ENCODE measurements at regions not wholly inside any gene's neighbourhood (a gene's known extent, or its start where the extent isn't known, plus 50 kb on each side); places are given as distances from the start of the nearest gene placed in this dataset.
A peak's percentile ranks its signal among the peaks of the same experiment; 100 is the strongest.

DNA sequence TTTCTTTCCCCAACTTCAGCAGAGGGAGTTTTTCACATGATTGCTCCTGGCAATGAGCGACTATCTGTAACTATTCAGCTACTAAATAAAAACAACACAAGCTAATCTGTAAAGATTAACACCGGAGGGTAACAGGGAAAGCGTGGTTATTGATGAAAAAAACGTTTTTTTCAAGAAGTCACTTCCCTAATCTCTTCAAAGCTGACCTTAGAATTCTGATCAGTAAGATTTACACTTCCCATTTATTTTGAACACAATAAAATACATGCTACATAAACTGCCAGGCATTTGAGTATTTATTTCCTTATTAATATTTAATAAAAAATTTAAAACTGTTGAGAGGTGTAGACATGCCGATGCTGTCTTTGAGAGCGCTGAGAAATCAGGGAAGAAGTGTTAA, 207.4 kb upstream of the HDAC4 start:
- Mint-ChIP-seq H3K9me3 (no peaks in the 10 kb centered on the region), H3K27me3 (peaks cover 3 to 16% of the 10 kb centered on the region in 2 donors), H3K4me1 (peaks cover 29 to 39% (median 30%) of the 10 kb centered on the region in 3 donors), H3K4me3 (no peak overlapping the region), H3K27ac (no peak overlapping the region), H3K36me3 (no peaks in the 10 kb centered on the region)
- Histone ChIP-seq H3K9me3 (ENCODE audit: low read length) (no peaks in the 10 kb centered on the region), H3K36me3 (ENCODE audit: insufficient read depth, low read length) (no peaks in the 10 kb centered on the region), H3K27me3 (ENCODE audit: insufficient read depth, low read length, poor library complexity, severe bottlenecking) (no peaks in the 10 kb centered on the region), H3K27ac (ENCODE audit: low read depth, low read length) (no peak overlapping the region), H3K4me1 (ENCODE audit: insufficient read depth, low read length) (peaks cover 10% of the 10 kb centered on the region), H3K4me3 (ENCODE audit: low read length) (no peak overlapping the region)
- ChIA-PET POLR2A (no interaction called here), CTCF (interaction anchor here (0.6 kb wide), 1 partner anchor 1148 kb away, joined by 3 read pairs; no protein-coding TSS in a partner anchor)
- DNase-seq = no peak

DNA sequence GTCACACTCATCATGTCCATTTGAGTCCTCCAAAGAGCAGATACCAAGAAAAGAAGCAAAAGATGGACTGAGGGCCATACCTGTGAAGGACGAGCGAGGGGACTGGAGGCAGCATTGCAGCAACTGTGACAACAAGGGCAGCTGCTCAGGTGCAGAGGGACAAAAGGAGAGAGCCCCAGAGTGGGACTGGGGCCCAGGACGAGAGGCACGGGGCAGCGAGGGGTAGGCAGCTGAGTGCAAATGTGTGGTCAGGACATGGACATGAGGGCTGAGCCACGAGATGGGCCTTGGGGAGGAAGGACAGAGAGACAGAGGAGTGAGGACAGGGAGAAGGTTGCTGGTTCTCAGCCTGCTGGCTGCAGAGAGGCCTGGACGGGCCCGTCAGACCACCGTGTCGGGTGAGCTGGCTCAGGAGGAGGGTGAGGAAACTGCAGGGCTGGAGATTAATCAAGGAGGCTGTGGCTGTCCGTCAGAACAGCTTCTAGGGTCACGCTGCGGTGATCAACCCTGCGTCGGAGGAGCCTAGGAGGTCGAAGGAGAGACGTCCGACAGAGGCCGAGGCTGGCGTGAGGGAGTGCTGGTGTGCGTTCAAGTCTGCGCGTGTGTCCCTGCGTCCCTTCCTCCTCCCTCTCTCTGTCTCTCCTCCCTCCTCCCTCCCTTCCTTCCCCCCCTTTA, 206.8 kb upstream of the HDAC4 start:
- POLR2A ChIA-PET = no interaction called here

DNA sequence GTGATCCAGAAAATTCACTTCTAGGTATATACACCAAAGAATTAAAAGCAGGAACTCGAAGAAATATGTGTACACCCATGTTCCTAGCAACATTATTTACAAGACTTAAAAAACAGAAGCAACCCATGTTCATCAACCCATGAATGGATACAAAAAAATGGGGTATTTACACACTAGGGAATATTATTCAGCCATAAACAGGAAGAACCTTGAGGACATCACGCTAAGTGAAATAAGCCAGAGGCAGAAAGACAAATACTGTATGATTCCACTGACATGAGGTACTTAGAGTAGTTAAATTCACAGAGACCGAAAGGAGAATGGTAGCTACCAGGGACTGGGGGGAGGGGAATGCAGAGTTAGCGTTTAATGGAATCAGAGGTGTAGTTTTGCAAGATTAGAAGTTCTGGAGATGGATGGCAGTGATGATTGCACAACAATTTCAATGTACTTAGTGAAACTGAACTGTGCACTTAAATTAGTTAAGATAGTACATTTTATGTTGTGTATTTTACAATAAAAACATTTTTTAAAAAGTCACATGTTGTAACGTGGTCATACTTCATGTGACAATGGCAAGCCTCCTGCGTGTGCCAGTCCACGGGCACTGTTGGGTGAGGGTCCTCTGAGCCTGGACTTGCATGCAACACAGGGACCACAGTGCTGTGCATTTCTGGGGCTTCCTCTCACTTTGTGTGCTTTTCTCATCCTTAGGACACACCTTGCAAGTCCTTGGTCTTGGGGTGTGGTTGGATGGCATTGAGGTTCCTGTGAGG, 206.1 kb upstream of the HDAC4 start:
- H3K4me3 ChIP-seq (ENCODE audit: low read length) = no peak overlapping the region
- ChIA-PET POLR2A (no interaction called here), CTCF (no interaction called here)
- Mint-ChIP-seq H3K27ac (peak overlapping the region in 2 of 8 donors; percentile 53 to 90), H3K4me1 (peaks cover 40 to 52% (median 43%) of the 10 kb centered on the region in 3 donors), H3K27me3 (peaks cover 5 to 16% of the 10 kb centered on the region in 2 donors), H3K4me3 (no peak overlapping the region), H3K9me3 (no peaks in the 10 kb centered on the region), H3K36me3 (no peaks in the 10 kb centered on the region)
- no peaks in the 10 kb centered on the region for H3K27me3 ChIP-seq (ENCODE audit: insufficient read depth, low read length, poor library complexity, severe bottlenecking)
- H3K9me3 ChIP-seq (ENCODE audit: low read length) = no peaks in the 10 kb centered on the region
- H3K4me1 ChIP-seq (ENCODE audit: insufficient read depth, low read length) = peaks cover 23% of the 10 kb centered on the region
- H3K36me3 ChIP-seq (ENCODE audit: insufficient read depth, low read length) = no peaks in the 10 kb centered on the region
- no peak for DNase-seq
- H3K27ac ChIP-seq (ENCODE audit: low read depth, low read length) = no peak overlapping the region

More for the DNA sequence above, 206.8 kb upstream of the HDAC4 start:
- Histone ChIP-seq H3K27me3 (ENCODE audit: insufficient read depth, low read length, poor library complexity, severe bottlenecking) (no peaks in the 10 kb centered on the region), H3K4me1 (ENCODE audit: insufficient read depth, low read length) (peaks cover 16% of the 10 kb centered on the region), H3K9me3 (ENCODE audit: low read length) (no peaks in the 10 kb centered on the region), H3K36me3 (ENCODE audit: insufficient read depth, low read length) (no peaks in the 10 kb centered on the region), H3K4me3 (ENCODE audit: low read length) (no peak overlapping the region), H3K27ac (ENCODE audit: low read depth, low read length) (no peak overlapping the region)
- H3K9me3 Mint-ChIP-seq = no peaks in the 10 kb centered on the region
- CTCF ChIA-PET = interaction anchor here (0.6 kb wide), 1 partner anchor 1148 kb away, joined by 3 read pairs; no protein-coding TSS in a partner anchor
- H3K27ac Mint-ChIP-seq = peak overlapping the region in 1 of 8 donors; percentile 90
- H3K36me3 Mint-ChIP-seq = no peaks in the 10 kb centered on the region
- peaks cover 3 to 16% of the 10 kb centered on the region in 2 donors for H3K27me3 Mint-ChIP-seq
- DNase-seq = no peak
- H3K4me3 Mint-ChIP-seq = no peak overlapping the region
- H3K4me1 Mint-ChIP-seq = peaks cover 33 to 45% (median 36%) of the 10 kb centered on the region in 3 donors

DNA sequence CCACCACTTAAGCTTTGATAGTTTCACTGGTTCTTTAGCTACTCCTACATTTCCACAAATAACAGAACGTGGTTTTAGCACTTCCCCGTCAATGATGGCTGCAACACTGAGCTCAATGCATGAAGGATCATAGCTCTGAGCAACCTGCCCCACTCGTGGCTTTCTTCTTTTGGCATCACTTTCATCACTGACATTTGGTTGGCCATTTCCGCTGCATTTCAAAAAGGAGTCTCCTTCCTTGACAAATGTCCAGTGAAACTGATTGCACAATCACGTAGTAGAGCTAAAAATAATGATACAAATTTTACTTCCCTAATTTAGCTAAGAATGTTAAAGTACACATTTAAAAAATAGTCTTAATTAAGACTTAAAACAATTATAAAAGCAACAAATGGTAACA, 205.2 kb upstream of the HDAC4 start:
- H3K27ac Mint-ChIP-seq = no peak overlapping the region
- peaks cover 45 to 57% (median 50%) of the 10 kb centered on the region in 3 donors for H3K4me1 Mint-ChIP-seq
- CTCF ChIA-PET = interaction anchor here (1.0 to 1.5 kb wide), 2 partner anchors 20 to 339 kb away, joined by 4 to 5 read pairs; no protein-coding TSS in a partner anchor

DNA sequence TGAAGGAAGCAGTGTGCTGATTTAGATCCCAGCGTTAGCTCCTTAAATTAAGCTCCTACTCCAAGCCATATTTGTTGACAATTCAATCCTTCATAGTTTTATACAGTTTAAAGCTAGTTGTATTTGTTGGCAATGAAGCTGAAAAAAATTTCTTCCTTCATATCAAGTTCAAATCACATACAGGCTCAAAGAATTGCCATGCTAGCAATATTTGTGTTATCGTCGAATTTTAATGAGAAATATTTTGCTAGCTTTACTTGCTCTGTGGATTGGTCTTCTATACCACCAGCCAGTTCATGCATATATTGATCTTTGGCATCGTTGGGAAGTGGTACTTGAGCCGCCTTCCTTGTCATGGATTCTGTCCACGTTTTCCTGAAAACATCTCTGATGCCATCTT, 204.6 kb upstream of the HDAC4 start:
- no peaks in the 10 kb centered on the region for H3K9me3 Mint-ChIP-seq
- no peaks in the 10 kb centered on the region for H3K36me3 Mint-ChIP-seq
- ChIA-PET CTCF (interaction anchor here (1.0 to 1.5 kb wide), 2 partner anchors 20 to 338 kb away, joined by 4 to 5 read pairs; no protein-coding TSS in a partner anchor), POLR2A (no interaction called here)
- H3K9me3 ChIP-seq (ENCODE audit: low read length) = no peaks in the 10 kb centered on the region
- no peaks in the 10 kb centered on the region for H3K27me3 ChIP-seq (ENCODE audit: insufficient read depth, low read length, poor library complexity, severe bottlenecking)
- peaks cover 4 to 16% of the 10 kb centered on the region in 2 donors for H3K27me3 Mint-ChIP-seq
- H3K4me3 ChIP-seq (ENCODE audit: low read length) = no peak overlapping the region
- no peak for DNase-seq
- H3K4me1 Mint-ChIP-seq = peaks cover 44 to 51% (median 48%) of the 10 kb centered on the region in 3 donors
- H3K36me3 ChIP-seq (ENCODE audit: insufficient read depth, low read length) = no peaks in the 10 kb centered on the region
- no peak overlapping the region for H3K4me3 Mint-ChIP-seq
- no peak overlapping the region for H3K27ac Mint-ChIP-seq
- H3K4me1 ChIP-seq (ENCODE audit: insufficient read depth, low read length) = peaks cover 26% of the 10 kb centered on the region
- no peak overlapping the region for H3K27ac ChIP-seq (ENCODE audit: low read depth, low read length)

More for the DNA sequence above, 205.2 kb upstream of the HDAC4 start:
- no peak for DNase-seq
- Mint-ChIP-seq H3K9me3 (no peaks in the 10 kb centered on the region), H3K4me3 (no peak overlapping the region), H3K27me3 (peaks cover 5 to 16% of the 10 kb centered on the region in 2 donors), H3K36me3 (no peaks in the 10 kb centered on the region)
- H3K4me3 ChIP-seq (ENCODE audit: low read length) = no peak overlapping the region
- H3K36me3 ChIP-seq (ENCODE audit: insufficient read depth, low read length) = no peaks in the 10 kb centered on the region
- H3K4me1 ChIP-seq (ENCODE audit: insufficient read depth, low read length) = peaks cover 30% of the 10 kb centered on the region
- no peaks in the 10 kb centered on the region for H3K9me3 ChIP-seq (ENCODE audit: low read length)
- no peaks in the 10 kb centered on the region for H3K27me3 ChIP-seq (ENCODE audit: insufficient read depth, low read length, poor library complexity, severe bottlenecking)
- H3K27ac ChIP-seq (ENCODE audit: low read depth, low read length) = no peak overlapping the region
- POLR2A ChIA-PET = no interaction called here

GRCh38 chr2:239604861-239605260, 204.0 kb upstream of the HDAC4 start:
- no peaks in the 10 kb centered on the region for H3K36me3 Mint-ChIP-seq
- H3K9me3 Mint-ChIP-seq = no peaks in the 10 kb centered on the region
- ChIA-PET CTCF (interaction anchor here (1.0 to 1.5 kb wide), 2 partner anchors 21 to 337 kb away, joined by 4 to 5 read pairs; no protein-coding TSS in a partner anchor), POLR2A (no interaction called here)
- Histone ChIP-seq H3K4me1 (ENCODE audit: insufficient read depth, low read length) (peaks cover 22% of the 10 kb centered on the region), H3K9me3 (ENCODE audit: low read length) (no peaks in the 10 kb centered on the region), H3K36me3 (ENCODE audit: insufficient read depth, low read length) (no peaks in the 10 kb centered on the region), H3K27ac (ENCODE audit: low read depth, low read length) (no peak overlapping the region), H3K4me3 (ENCODE audit: low read length) (no peak overlapping the region), H3K27me3 (ENCODE audit: insufficient read depth, low read length, poor library complexity, severe bottlenecking) (no peaks in the 10 kb centered on the region)
- no peak overlapping the region for H3K27ac Mint-ChIP-seq
- H3K4me1 Mint-ChIP-seq = peaks cover 38 to 46% (median 43%) of the 10 kb centered on the region in 3 donors
- no peak for DNase-seq
- H3K4me3 Mint-ChIP-seq = no peak overlapping the region
- peaks cover 3 to 16% of the 10 kb centered on the region in 2 donors for H3K27me3 Mint-ChIP-seq

- CTCF ChIA-PET = no interaction called here
These were observed 202.9 kb upstream of the HDAC4 start for GRCh38 chr2:239603411-239604356.

More at GRCh38 chr2:239603411-239604356, 202.9 kb upstream of the HDAC4 start:
- no peaks in the 10 kb centered on the region for H3K27me3 ChIP-seq (ENCODE audit: insufficient read depth, low read length, poor library complexity, severe bottlenecking)
- no peaks in the 10 kb centered on the region for H3K9me3 ChIP-seq (ENCODE audit: low read length)
- peaks cover 20% of the 10 kb centered on the region for H3K4me1 ChIP-seq (ENCODE audit: insufficient read depth, low read length)
- H3K36me3 Mint-ChIP-seq = no peaks in the 10 kb centered on the region
- no peak overlapping the region for H3K27ac ChIP-seq (ENCODE audit: low read depth, low read length)
- H3K4me3 Mint-ChIP-seq = peak overlapping the region in 2 of 7 donors; percentile 8 to 26
- no peaks in the 10 kb centered on the region for H3K9me3 Mint-ChIP-seq
- DNase-seq = no peak
- POLR2A ChIA-PET = interaction anchor here (0.6 kb wide), 1 partner anchor 22 kb away, joined by 3 read pairs; no protein-coding TSS in a partner anchor
- H3K27me3 Mint-ChIP-seq = peaks cover 3 to 16% of the 10 kb centered on the region in 2 donors
- H3K36me3 ChIP-seq (ENCODE audit: insufficient read depth, low read length) = no peaks in the 10 kb centered on the region
- peaks cover 32 to 34% (median 32%) of the 10 kb centered on the region in 3 donors for H3K4me1 Mint-ChIP-seq
- no peak overlapping the region for H3K4me3 ChIP-seq (ENCODE audit: low read length)
- peak overlapping the region in 2 of 8 donors; percentile 23 to 75 for H3K27ac Mint-ChIP-seq

Measured in CD8-positive, alpha-beta memory T cell (primary cell).